Body of pancreas (tissue), 4 donors: ENCODE measurements at regions not wholly inside any gene's neighbourhood (a gene's known extent, or its start where the extent isn't known, plus 50 kb on each side); places are given as distances from the start of the nearest gene placed in this dataset.

Experiments
- POLR2A ChIP-seq, 3 donors: fragments of 450-650 bp; IDR thresholded peaks; one replicate each; pipeline ENCODE4 v1.6.1; 2016; ENCODE audit warnings: antibody characterized with exemption in 3 of 3, mild to moderate bottlenecking in 2 of 3
- TF ChIP-seq, protein P1 (sequence below), 7 experiments: fragments of 450-650 bp in 4 of 7; fragments of 200-600 bp in 3 of 7; sonication (generic) in 3 of 7; IDR thresholded peaks; one replicate each; pipeline ENCODE4 v1.5.1; 2016 to 2019; ENCODE audit warnings: antibody characterized with exemption in 7 of 7

DNA sequence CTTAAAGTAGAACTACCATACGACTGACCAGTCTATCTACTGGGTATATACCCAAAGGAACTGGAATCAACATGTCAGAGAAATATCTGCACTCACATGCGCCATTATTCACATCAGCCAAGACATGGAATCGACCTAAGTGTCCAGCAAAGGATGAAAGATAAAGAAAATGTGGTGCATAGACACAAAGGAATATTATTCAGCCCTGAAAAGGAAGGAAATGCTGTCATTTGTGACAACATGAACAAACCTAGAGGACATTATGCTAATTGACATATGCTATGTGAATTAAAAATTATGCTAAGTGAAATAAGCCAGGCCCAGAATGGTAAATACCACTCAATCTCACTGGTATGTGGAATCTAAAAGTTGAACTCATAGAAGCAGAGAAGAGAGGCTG lies 123.7 kb downstream of the KLF6 start:
- no peak for TF ChIP-seq POLR2A (IDR thresholded peaks at IDR 0.05)
- TF ChIP-seq, protein P1, sequence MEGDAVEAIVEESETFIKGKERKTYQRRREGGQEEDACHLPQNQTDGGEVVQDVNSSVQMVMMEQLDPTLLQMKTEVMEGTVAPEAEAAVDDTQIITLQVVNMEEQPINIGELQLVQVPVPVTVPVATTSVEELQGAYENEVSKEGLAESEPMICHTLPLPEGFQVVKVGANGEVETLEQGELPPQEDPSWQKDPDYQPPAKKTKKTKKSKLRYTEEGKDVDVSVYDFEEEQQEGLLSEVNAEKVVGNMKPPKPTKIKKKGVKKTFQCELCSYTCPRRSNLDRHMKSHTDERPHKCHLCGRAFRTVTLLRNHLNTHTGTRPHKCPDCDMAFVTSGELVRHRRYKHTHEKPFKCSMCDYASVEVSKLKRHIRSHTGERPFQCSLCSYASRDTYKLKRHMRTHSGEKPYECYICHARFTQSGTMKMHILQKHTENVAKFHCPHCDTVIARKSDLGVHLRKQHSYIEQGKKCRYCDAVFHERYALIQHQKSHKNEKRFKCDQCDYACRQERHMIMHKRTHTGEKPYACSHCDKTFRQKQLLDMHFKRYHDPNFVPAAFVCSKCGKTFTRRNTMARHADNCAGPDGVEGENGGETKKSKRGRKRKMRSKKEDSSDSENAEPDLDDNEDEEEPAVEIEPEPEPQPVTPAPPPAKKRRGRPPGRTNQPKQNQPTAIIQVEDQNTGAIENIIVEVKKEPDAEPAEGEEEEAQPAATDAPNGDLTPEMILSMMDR (IDR thresholded peaks at IDR 0.05), result no peak
